OCI-LY1 (cell line): ENCODE measurements at regions not wholly inside any gene's neighbourhood (a gene's known extent, or its start where the extent isn't known, plus 50 kb on each side); places are given as distances from the start of the nearest gene placed in this dataset.

ENCODE experiments used
- CTCF ChIP-seq: fragments of 200-600 bp; sonication (generic), shearing (Covaris generic); IDR thresholded peaks from 2 replicates; pipeline ENCODE4 v1.5.1; 2017; ENCODE audit warnings: mild to moderate bottlenecking, antibody characterized with exemption, low read length, moderate library complexity, mixed read lengths
- EZH2 ChIP-seq: fragments of 200-600 bp; sonication (generic), shearing (Covaris generic); IDR thresholded peaks from 2 replicates; pipeline ENCODE4 v1.8.0; 2017; ENCODE audit warnings: borderline replicate concordance, mixed run types, mild to moderate bottlenecking, antibody characterized with exemption, low read length, moderate library complexity, mixed read lengths

- no peak for TF ChIP-seq CTCF
- TF ChIP-seq EZH2 = no peak
Measured at GRCh38 chr14:31961896-31962295, 115.2 kb upstream of the ARHGAP5 start.
